ENCODE measurements at regions not wholly inside any gene's neighbourhood (a gene's known extent, or its start where the extent isn't known, plus 50 kb on each side); places are given as distances from the start of the nearest gene placed in this dataset.

GRCh38 chr11:69926376-69927050 is 107.3 kb upstream of the FGF3 start:
- no peak for TF ChIP-seq CTCF (IDR thresholded peaks at IDR 0.05 in 2 of 3, conservative IDR thresholded peaks at IDR 0.05 in 1 of 3; ENCODE audit: borderline replicate concordance in 1 of 3, insufficient read depth in 1 of 3, low read depth in 2 of 3, low read length in 2 of 3)
- TF ChIP-seq REST (IDR thresholded peaks at IDR 0.05; ENCODE audit: low read depth) = no peak

All from HCT116 (cell line).